ENCODE measurements at regions not wholly inside any gene's neighbourhood (a gene's known extent, or its start where the extent isn't known, plus 50 kb on each side); places are given as distances from the start of the nearest gene placed in this dataset.

DNA sequence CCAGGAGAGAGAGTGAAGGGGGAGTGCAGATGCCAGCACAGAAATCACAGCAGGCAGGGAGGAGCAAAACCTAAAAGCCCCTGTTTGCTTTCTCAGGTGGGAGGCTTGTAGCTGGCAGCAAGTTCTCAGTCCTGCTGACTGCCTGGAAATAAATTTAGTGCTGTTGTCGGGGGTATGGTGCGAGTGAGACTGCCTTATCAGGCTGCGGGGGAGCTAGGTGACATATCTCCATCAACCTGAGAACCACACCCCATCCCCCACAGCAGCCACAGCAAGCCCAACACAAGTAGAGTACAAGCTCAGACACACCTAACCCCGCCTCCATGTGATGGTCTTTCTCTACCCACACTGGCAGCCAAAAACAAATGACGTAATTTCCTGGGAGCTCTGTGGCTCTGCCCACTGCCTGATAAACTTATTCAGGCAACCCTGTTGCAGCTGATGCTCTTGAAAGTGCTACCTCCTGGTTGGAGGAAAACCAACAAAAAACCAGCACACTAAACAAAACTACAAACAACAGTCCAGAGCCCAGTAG, 953.4 kb upstream of the NDST4 start:
- Histone ChIP-seq H3K9me3 (ENCODE audit: low read depth) (no peaks in the 10 kb centered on the region), H3K27me3 (replicated peaks; ENCODE audit: insufficient read depth) (no peaks in the 10 kb centered on the region), H3F3A (ENCODE audit: insufficient read depth) (no peaks in the 10 kb centered on the region), H4K20me1 (ENCODE audit: insufficient read depth) (no peaks in the 10 kb centered on the region), H3K79me2 (ENCODE audit: insufficient read depth) (no peaks in the 10 kb centered on the region), H3K4me2 (ENCODE audit: unreplicated experiment) (no peak overlapping the region), H3K36me3 (ENCODE audit: low read depth) (no peaks in the 10 kb centered on the region), H3K9me2 (ENCODE audit: insufficient read depth) (no peaks in the 10 kb centered on the region), H3K4me1 (ENCODE audit: insufficient read depth) (no peaks in the 10 kb centered on the region), H2AFZ (no peak overlapping the region), H3K27ac (no peak overlapping the region), H3K4me3 (no peak overlapping the region), H3K9ac (no peak overlapping the region)
- WGBS, 2 experiments (ENCODE audit: low coverage in 1 of 2, low lambda C conversion rate in 2 of 2, missing lambda C conversion rate in 2 of 2): 14 to 30% methylated on average over 5 of the region's 5 CpGs
- DNase-seq: no peak
- in situ Hi-C loops (cut with MboI): no loop called here
- TF ChIP-seq EZH2 (IDR thresholded peaks at IDR 0.05; ENCODE audit: insufficient read depth, poor library complexity, severe bottlenecking): no peak
- no peak for TF ChIP-seq EZH2phosphoT487 (IDR thresholded peaks at IDR 0.05; ENCODE audit: insufficient read depth, low read depth)

- H3K36me3 ChIP-seq (ENCODE audit: low read depth): no peaks in the 10 kb centered on the region
- no peaks in the 10 kb centered on the region for H3F3A ChIP-seq (ENCODE audit: insufficient read depth)
- H3K9me3 ChIP-seq (ENCODE audit: low read depth): no peaks in the 10 kb centered on the region
- no peak overlapping the region for H3K4me3 ChIP-seq
- no peak overlapping the region for H3K4me2 ChIP-seq (ENCODE audit: unreplicated experiment)
- no peak for DNase-seq
- H3K9me2 ChIP-seq (ENCODE audit: insufficient read depth): no peaks in the 10 kb centered on the region
- H3K27ac ChIP-seq: no peak overlapping the region
- no peaks in the 10 kb centered on the region for H3K4me1 ChIP-seq (ENCODE audit: insufficient read depth)
- no peaks in the 10 kb centered on the region for H3K79me2 ChIP-seq (ENCODE audit: insufficient read depth)
- H4K20me1 ChIP-seq (ENCODE audit: insufficient read depth): no peaks in the 10 kb centered on the region
- no peak for TF ChIP-seq EZH2phosphoT487 (IDR thresholded peaks at IDR 0.05; ENCODE audit: insufficient read depth, low read depth)
- no peak for TF ChIP-seq EZH2 (IDR thresholded peaks at IDR 0.05; ENCODE audit: insufficient read depth, poor library complexity, severe bottlenecking)
- in situ Hi-C loops (cut with MboI): no loop called here
- 0% methylated on average over 2 of the region's 2 CpGs for WGBS, 2 experiments (ENCODE audit: low coverage in 1 of 2, low lambda C conversion rate in 2 of 2, missing lambda C conversion rate in 2 of 2)
- no peak overlapping the region for H2AFZ ChIP-seq
- no peaks in the 10 kb centered on the region for H3K27me3 ChIP-seq (replicated peaks; ENCODE audit: insufficient read depth)
- H3K9ac ChIP-seq: no peak overlapping the region
These were observed 950.9 kb upstream of the NDST4 start for GRCh38 chr4:116064331-116064730.

DNA sequence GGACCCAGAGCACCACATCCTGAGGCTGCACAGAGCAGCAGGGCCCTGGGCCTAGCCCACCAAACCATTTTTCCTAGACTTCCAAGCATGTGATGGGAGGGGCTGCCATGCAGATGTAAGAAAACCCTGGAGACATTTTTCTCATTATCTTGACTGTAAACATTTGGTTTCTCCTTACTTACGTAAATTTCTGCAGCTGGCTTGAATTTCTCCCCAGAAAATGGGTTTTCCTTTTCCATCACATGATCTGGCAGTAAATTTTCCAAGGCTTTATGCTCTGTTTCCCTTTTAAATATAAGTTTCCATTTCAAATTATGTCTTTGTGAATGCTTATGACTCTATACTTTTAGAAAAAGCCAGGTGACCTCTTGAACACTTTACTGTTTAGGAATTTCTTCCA, 945.9 kb upstream of the NDST4 start:
- Histone ChIP-seq H3F3A (ENCODE audit: insufficient read depth) (no peaks in the 10 kb centered on the region), H3K9ac (no peak overlapping the region), H2AFZ (no peak overlapping the region), H3K9me2 (ENCODE audit: insufficient read depth) (no peaks in the 10 kb centered on the region), H3K4me1 (ENCODE audit: insufficient read depth) (no peaks in the 10 kb centered on the region), H3K36me3 (ENCODE audit: low read depth) (no peaks in the 10 kb centered on the region), H3K4me3 (no peak overlapping the region), H3K79me2 (ENCODE audit: insufficient read depth) (no peaks in the 10 kb centered on the region), H3K27ac (no peak overlapping the region), H4K20me1 (ENCODE audit: insufficient read depth) (no peaks in the 10 kb centered on the region), H3K4me2 (ENCODE audit: unreplicated experiment) (no peak overlapping the region), H3K9me3 (ENCODE audit: low read depth) (no peaks in the 10 kb centered on the region), H3K27me3 (replicated peaks; ENCODE audit: insufficient read depth) (no peaks in the 10 kb centered on the region)
- WGBS, 2 experiments (ENCODE audit: low coverage in 1 of 2, low lambda C conversion rate in 2 of 2, missing lambda C conversion rate in 2 of 2): 0% methylated on average over 1 of the region's 1 CpG
- in situ Hi-C loops (cut with MboI): no loop called here
- DNase-seq: no peak
- TF ChIP-seq EZH2phosphoT487 (IDR thresholded peaks at IDR 0.05; ENCODE audit: insufficient read depth, low read depth) (no peak), EZH2 (IDR thresholded peaks at IDR 0.05; ENCODE audit: insufficient read depth, poor library complexity, severe bottlenecking) (no peak)

- H3K9ac ChIP-seq: no peak overlapping the region
- H3K27ac ChIP-seq: no peak overlapping the region
- no peaks in the 10 kb centered on the region for H3K27me3 ChIP-seq (replicated peaks; ENCODE audit: insufficient read depth)
- no peaks in the 10 kb centered on the region for H3K9me3 ChIP-seq (ENCODE audit: low read depth)
- in situ Hi-C loops (cut with MboI): no loop called here
- H3K36me3 ChIP-seq (ENCODE audit: low read depth): no peaks in the 10 kb centered on the region
- 27 to 50% methylated on average over 1 of the region's 1 CpG for WGBS, 2 experiments (ENCODE audit: low coverage in 1 of 2, low lambda C conversion rate in 2 of 2, missing lambda C conversion rate in 2 of 2)
- no peak for DNase-seq
- H3K4me2 ChIP-seq (ENCODE audit: unreplicated experiment): no peak overlapping the region
- TF ChIP-seq EZH2phosphoT487 (IDR thresholded peaks at IDR 0.05; ENCODE audit: insufficient read depth, low read depth) (no peak), EZH2 (IDR thresholded peaks at IDR 0.05; ENCODE audit: insufficient read depth, poor library complexity, severe bottlenecking) (no peak)
- H3K4me3 ChIP-seq: no peak overlapping the region
- H4K20me1 ChIP-seq (ENCODE audit: insufficient read depth): no peaks in the 10 kb centered on the region
- no peaks in the 10 kb centered on the region for H3K9me2 ChIP-seq (ENCODE audit: insufficient read depth)
- H3K79me2 ChIP-seq (ENCODE audit: insufficient read depth): no peaks in the 10 kb centered on the region
- H3F3A ChIP-seq (ENCODE audit: insufficient read depth): no peaks in the 10 kb centered on the region
- no peak overlapping the region for H2AFZ ChIP-seq
- H3K4me1 ChIP-seq (ENCODE audit: insufficient read depth): no peaks in the 10 kb centered on the region
These were observed 944.7 kb upstream of the NDST4 start for GRCh38 chr4:116058129-116058528.

Measured in GM23248 (cell line).